ENCODE measurements at regions not wholly inside any gene's neighbourhood (a gene's known extent, or its start where the extent isn't known, plus 50 kb on each side); places are given as distances from the start of the nearest gene placed in this dataset.
A peak's percentile ranks its signal among the peaks of the same experiment; 100 is the strongest.
"Not testable (repeated sequence)": the region's sequence is repeated elsewhere in the genome, so short reads cannot be mapped to it uniquely, and the experiment has no call there.

GRCh38 chr1:5730272-5731109 lies 261.7 kb downstream of the NPHP4 start:
- no peak for DNase-seq

- DNase-seq = no peak
Measured at GRCh38 chr1:5729636-5730145, 262.5 kb downstream of the NPHP4 start.

- no peak for DNase-seq
Measured at GRCh38 chr1:5728663-5729355, 263.4 kb downstream of the NPHP4 start.

GRCh38 chr1:5727871-5728643 lies 264.2 kb downstream of the NPHP4 start:
- no peak for DNase-seq

GRCh38 chr1:5727191-5727590 lies 265.0 kb downstream of the NPHP4 start:
- DNase-seq = no peak

GRCh38 chr1:5726586-5727184 lies 265.5 kb downstream of the NPHP4 start:
- DNase-seq = not testable (repeated sequence)

- DNase-seq = no peak
Measured at GRCh38 chr1:5725855-5726585, 266.2 kb downstream of the NPHP4 start.

GRCh38 chr1:5725406-5725805 lies 266.8 kb downstream of the NPHP4 start:
- no peak for DNase-seq

- DNase-seq = no peak
Measured at GRCh38 chr1:5724847-5725246, 267.4 kb downstream of the NPHP4 start.

- DNase-seq = no peak
Measured at GRCh38 chr1:5722635-5723164, 269.5 kb downstream of the NPHP4 start.

- no peak for DNase-seq
Measured at GRCh38 chr1:5721634-5722215, 270.5 kb downstream of the NPHP4 start.

GRCh38 chr1:5720936-5721335 lies 271.3 kb downstream of the NPHP4 start:
- no peak for DNase-seq

GRCh38 chr1:5720484-5720883 lies 271.7 kb downstream of the NPHP4 start:
- DNase-seq = peak; percentile 65

GRCh38 chr1:5720045-5720444 lies 272.2 kb downstream of the NPHP4 start:
- no peak for DNase-seq

GRCh38 chr1:5718831-5719632 lies 273.2 kb downstream of the NPHP4 start:
- DNase-seq = peak; percentile 54

- no peak for DNase-seq
Measured at GRCh38 chr1:5717031-5717682, 275.1 kb downstream of the NPHP4 start.

- DNase-seq = no peak
Measured at GRCh38 chr1:5716126-5716525, 276.1 kb downstream of the NPHP4 start.

GRCh38 chr1:5713101-5714010 lies 278.9 kb downstream of the NPHP4 start:
- no peak for DNase-seq
